HepG2 (cell line): ENCODE measurements at regions not wholly inside any gene's neighbourhood (a gene's known extent, or its start where the extent isn't known, plus 50 kb on each side); places are given as distances from the start of the nearest gene placed in this dataset.
A peak's percentile ranks its signal among the peaks of the same experiment; 100 is the strongest.

Source experiments
- ARID3A ChIP-seq: IDR thresholded peaks from 2 replicates; pipeline ENCODE4 v1.6.1; 2012; ENCODE audit warnings: low read depth, low read length, improper control_type of control experiment
- BCL6 ChIP-seq: IDR thresholded peaks from 2 replicates; pipeline ENCODE4 v1.6.1; 2016; ENCODE audit warnings: missing genetic modification reagents, missing compliant biosample characterization
- ERF ChIP-seq: IDR thresholded peaks from 2 replicates; pipeline ENCODE4 v1.6.1; 2018; ENCODE audit warnings: missing biosample characterization, missing genetic modification reagents
- HDAC1 ChIP-seq: sonication (generic); formaldehyde crosslinking; IDR thresholded peaks from 2 replicates; pipeline ENCODE4 v1.5.1; 2020; ENCODE audit warnings: mild to moderate bottlenecking, missing genetic modification reagents
- HOXD1 ChIP-seq: sonication (generic); formaldehyde crosslinking; IDR thresholded peaks from 2 replicates; pipeline ENCODE4 v1.5.0; 2020; ENCODE audit warnings: missing genetic modification reagents
- NCOA1 ChIP-seq: sonication (generic); formaldehyde crosslinking; IDR thresholded peaks from 2 replicates; pipeline ENCODE4 v1.9.0; 2021; ENCODE audit warnings: missing genetic modification reagents
- RFXAP ChIP-seq: sonication (generic); formaldehyde crosslinking; IDR thresholded peaks from 2 replicates; pipeline ENCODE4 v1.4.0; 2020; ENCODE audit warnings: missing genetic modification reagents, borderline replicate concordance
- TBL1XR1 ChIP-seq: fragments of 150-350 bp; IDR thresholded peaks from 2 replicates; pipeline ENCODE4 v1.6.1; 2014; ENCODE audit warnings: borderline replicate concordance, low read length; ENCODE audit not compliant: partially characterized antibody
- TCF7L2 ChIP-seq: IDR thresholded peaks from 2 replicates; pipeline ENCODE4 v1.6.1; 2011; ENCODE audit warnings: mild to moderate bottlenecking, low read depth, low read length, moderate library complexity
- ZMYM2 ChIP-seq: sonication (generic); formaldehyde crosslinking; IDR thresholded peaks from 2 replicates; pipeline ENCODE4 v1.8.0; 2022; ENCODE audit warnings: mild to moderate bottlenecking, missing genetic modification reagents
- ZNF263 ChIP-seq: sonication (generic); formaldehyde crosslinking; IDR thresholded peaks from 2 replicates; pipeline ENCODE4 v1.4.0; 2020; ENCODE audit warnings: missing genetic modification reagents
- ZNF292 ChIP-seq: sonication (generic); formaldehyde crosslinking; IDR thresholded peaks from 2 replicates; pipeline ENCODE4 v1.8.1; 2022; ENCODE audit warnings: mild to moderate bottlenecking, low read depth, missing genetic modification reagents, borderline replicate concordance
- ZNF317 ChIP-seq: sonication (generic); formaldehyde crosslinking; IDR thresholded peaks from 2 replicates; pipeline ENCODE4 v1.5.0; 2020; ENCODE audit warnings: mild to moderate bottlenecking, missing genetic modification reagents
- ZNF329 ChIP-seq: sonication (generic); formaldehyde crosslinking; IDR thresholded peaks from 2 replicates; pipeline ENCODE4 v1.9.0; 2021; ENCODE audit warnings: low read depth, mild to moderate bottlenecking, missing genetic modification reagents
- ZNF501 ChIP-seq: sonication (generic); formaldehyde crosslinking; IDR thresholded peaks from 2 replicates; pipeline ENCODE4 v1.5.1; 2020; ENCODE audit warnings: mild to moderate bottlenecking, moderate library complexity, missing genetic modification reagents
- ZNF614 ChIP-seq: IDR thresholded peaks from 2 replicates; pipeline ENCODE4 v1.6.1; 2018; ENCODE audit warnings: missing biosample characterization, missing genetic modification reagents, inconsistent platforms, borderline replicate concordance
- ZNF646 ChIP-seq: sonication (generic); formaldehyde crosslinking; IDR thresholded peaks from 2 replicates; pipeline ENCODE4 v1.9.0; 2021; ENCODE audit warnings: mild to moderate bottlenecking, missing genetic modification reagents
- ZNF772 ChIP-seq: sonication (generic); formaldehyde crosslinking; IDR thresholded peaks from 2 replicates; pipeline ENCODE4 v1.5.0; 2020; ENCODE audit warnings: mild to moderate bottlenecking, missing genetic modification reagents
- ZNF792 ChIP-seq: IDR thresholded peaks from 2 replicates; pipeline ENCODE4 v1.6.1; 2016
- ZNF839 ChIP-seq: sonication (generic); formaldehyde crosslinking; IDR thresholded peaks from 2 replicates; pipeline ENCODE4 v1.4.0; 2020; ENCODE audit warnings: missing genetic modification reagents, mild to moderate bottlenecking, borderline replicate concordance
- ZNF878 ChIP-seq: sonication (generic); formaldehyde crosslinking; IDR thresholded peaks from 2 replicates; pipeline ENCODE4 v1.8.1; 2023; ENCODE audit warnings: mild to moderate bottlenecking, missing genetic modification reagents, moderate library complexity

GRCh38 chr10:30553626-30554439 lies 75.7 kb downstream of the LYZL2 start (continued):
- TF ChIP-seq ZNF646, result no peak
- 0 out of 2 replicates have a peak, but pooled peaks have one; percentile 27 for TF ChIP-seq HOXD1 (CRISPR knock-in tag)
- peak; percentile 80; the same call in 1 of the 2 replicates for TF ChIP-seq ZNF792
- TF ChIP-seq HDAC1 (CRISPR knock-in tag), result 0 out of 2 replicates have a peak, but pooled peaks have one; percentile 24
- 0 out of 2 replicates have a peak, but pooled peaks have one; percentile 14 for TF ChIP-seq ZNF501
- peak; percentile 40; the same call in 1 of the 2 replicates for TF ChIP-seq ERF (CRISPR knock-in tag)
- no peak for TF ChIP-seq ZMYM2 (CRISPR knock-in tag)
- TF ChIP-seq ZNF772 (CRISPR knock-in tag), result peak; percentile 38; the same call in 1 of the 2 replicates
- TF ChIP-seq ZNF329 (CRISPR knock-in tag), result no peak
- TF ChIP-seq TCF7L2, result no peak
- TF ChIP-seq NCOA1 (CRISPR knock-in tag), result no peak
- no peak for TF ChIP-seq ZNF317 (CRISPR knock-in tag)
- TF ChIP-seq ARID3A, result peak; percentile 75; the same call in 1 of the 2 replicates
- no peak for TF ChIP-seq ZNF878 (CRISPR knock-in tag)
- TF ChIP-seq ZNF263 (CRISPR knock-in tag), result 0 out of 2 replicates have a peak, but pooled peaks have one; percentile 20
- TF ChIP-seq TBL1XR1, result no peak
- TF ChIP-seq ZNF614 (CRISPR knock-in tag), result peak; percentile 81; the same call in 1 of the 2 replicates
- TF ChIP-seq ZNF839 (CRISPR knock-in tag), result no peak
- TF ChIP-seq ZNF292, result peak; percentile 58; the same call in 1 of the 2 replicates
- TF ChIP-seq BCL6 (CRISPR knock-in tag), result peak; percentile 8; the same call in 1 of the 2 replicates
- TF ChIP-seq RFXAP, result no peak
